GM21381 (cell line): ENCODE measurements at regions not wholly inside any gene's neighbourhood (a gene's known extent, or its start where the extent isn't known, plus 50 kb on each side); places are given as distances from the start of the nearest gene placed in this dataset.
"Not testable (repeated sequence)": the region's sequence is repeated elsewhere in the genome, so short reads cannot be mapped to it uniquely, and the experiment has no call there.

ENCODE experiments used
- ATAC-seq: cut with Tn5 transposase; IDR thresholded peaks from one replicate; pipeline ENCODE4 v1.9.1; 2021; ENCODE audit warnings: mild to moderate bottlenecking, moderate library complexity; ENCODE audit not compliant: unreplicated experiment

- no peak for ATAC-seq
Observed at GRCh38 chr5:158273035-158273434, 414.1 kb upstream of the CLINT1 start.

GRCh38 chr5:158272409-158272808, 413.5 kb upstream of the CLINT1 start:
- ATAC-seq: no peak

GRCh38 chr5:158270996-158271554, 412.1 kb upstream of the CLINT1 start:
- no peak for ATAC-seq

- ATAC-seq: no peak
Observed at GRCh38 chr5:158268286-158268685, 409.3 kb upstream of the CLINT1 start.

GRCh38 chr5:158267228-158267627, 408.3 kb upstream of the CLINT1 start:
- no peak for ATAC-seq

- no peak for ATAC-seq
Observed at GRCh38 chr5:158265931-158266700, 407.2 kb upstream of the CLINT1 start.

- no peak for ATAC-seq
Observed at GRCh38 chr5:158265346-158265745, 406.4 kb upstream of the CLINT1 start.

- no peak for ATAC-seq
Observed at GRCh38 chr5:158264264-158264663, 405.3 kb upstream of the CLINT1 start.

GRCh38 chr5:158261674-158262367, 402.9 kb upstream of the CLINT1 start:
- no peak for ATAC-seq

GRCh38 chr5:158256096-158256495, 397.2 kb upstream of the CLINT1 start:
- no peak for ATAC-seq

- no peak for ATAC-seq
Observed at GRCh38 chr5:158255609-158256008, 396.7 kb upstream of the CLINT1 start.

- no peak for ATAC-seq
Observed at GRCh38 chr5:158246661-158247060, 387.7 kb upstream of the CLINT1 start.

- ATAC-seq: no peak
Observed at GRCh38 chr5:158245513-158245912, 386.6 kb upstream of the CLINT1 start.

- no peak for ATAC-seq
Observed at GRCh38 chr5:158244882-158245281, 385.9 kb upstream of the CLINT1 start.

- ATAC-seq: no peak
Observed at GRCh38 chr5:158236511-158237335, 377.8 kb upstream of the CLINT1 start.

- ATAC-seq: no peak
Observed at GRCh38 chr5:158235159-158235547, 376.2 kb upstream of the CLINT1 start.

GRCh38 chr5:158234323-158235158, 375.6 kb upstream of the CLINT1 start:
- no peak for ATAC-seq

- ATAC-seq: no peak
Observed at GRCh38 chr5:158233735-158234322, 374.9 kb upstream of the CLINT1 start.

- ATAC-seq: not testable (repeated sequence)
Observed at GRCh38 chr5:158227314-158227713, 368.4 kb upstream of the CLINT1 start.

- no peak for ATAC-seq
Observed at GRCh38 chr5:158226496-158226895, 367.6 kb upstream of the CLINT1 start.
